HG03354 (cell line): ENCODE measurements at regions not wholly inside any gene's neighbourhood (a gene's known extent, or its start where the extent isn't known, plus 50 kb on each side); places are given as distances from the start of the nearest gene placed in this dataset.

Source experiments
- ATAC-seq: cut with Tn5 transposase; IDR thresholded peaks from one replicate; pipeline ENCODE4 v1.9.1; 2021; ENCODE audit warnings: mild to moderate bottlenecking; ENCODE audit not compliant: unreplicated experiment, poor library complexity, severe bottlenecking

DNA sequence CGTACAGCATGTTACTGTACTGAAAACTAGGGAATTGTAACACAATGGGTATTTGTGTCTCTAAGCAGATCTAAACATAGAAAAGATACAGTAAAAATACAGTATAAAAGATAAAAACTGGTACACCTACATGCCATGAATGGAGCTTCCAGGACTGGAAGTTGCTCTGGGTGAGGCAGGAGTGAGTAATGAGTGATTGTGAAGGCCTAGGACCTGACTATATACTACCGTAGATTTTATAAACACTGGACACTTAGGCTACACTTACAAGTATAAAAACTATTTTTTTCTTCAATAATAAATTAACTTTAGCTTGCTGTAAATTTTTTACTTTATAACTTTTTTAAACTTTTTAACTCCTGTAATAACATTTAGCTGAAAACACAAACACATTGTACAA, 324.4 kb upstream of the TNP1 start:
- ATAC-seq = no peak

DNA sequence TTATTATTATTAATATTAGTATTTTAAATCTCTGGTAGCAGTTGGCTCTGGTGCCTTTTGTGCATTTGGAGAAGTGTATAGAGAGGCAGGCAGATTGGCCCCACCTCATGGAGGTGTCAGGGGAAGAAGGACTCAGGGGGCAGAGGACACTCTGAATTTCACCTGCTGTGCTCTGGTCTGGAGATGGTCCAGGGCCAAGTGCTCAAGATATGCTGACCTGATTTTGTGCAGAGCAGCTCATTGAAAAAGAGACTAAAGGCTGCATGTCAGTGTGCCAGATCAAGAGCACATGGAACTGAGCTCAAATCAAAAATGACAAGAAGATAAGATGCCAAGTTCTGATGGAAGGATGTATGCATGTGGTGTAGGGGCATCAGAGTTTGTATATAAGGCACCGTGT, 323.6 kb upstream of the TNP1 start:
- ATAC-seq = no peak

DNA sequence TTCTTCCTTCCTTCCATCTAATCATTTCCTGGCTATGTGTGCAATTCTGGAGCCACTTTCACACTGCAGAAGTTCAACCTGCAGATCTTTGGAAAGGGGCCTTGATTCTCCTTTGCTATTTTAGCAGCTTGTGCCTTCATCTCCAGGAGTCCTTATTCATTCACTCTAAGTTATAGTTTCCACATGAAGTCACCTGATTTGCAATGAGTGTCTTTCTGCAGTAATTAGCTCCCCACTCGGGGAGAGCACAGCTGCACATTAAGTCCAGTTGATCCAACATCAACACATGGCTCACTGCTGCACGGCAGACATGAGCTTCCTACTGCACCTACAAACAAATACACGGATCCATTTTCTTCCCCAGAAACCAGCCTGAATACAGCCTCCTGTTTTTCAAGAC, 323.1 kb upstream of the TNP1 start:
- ATAC-seq = no peak

DNA sequence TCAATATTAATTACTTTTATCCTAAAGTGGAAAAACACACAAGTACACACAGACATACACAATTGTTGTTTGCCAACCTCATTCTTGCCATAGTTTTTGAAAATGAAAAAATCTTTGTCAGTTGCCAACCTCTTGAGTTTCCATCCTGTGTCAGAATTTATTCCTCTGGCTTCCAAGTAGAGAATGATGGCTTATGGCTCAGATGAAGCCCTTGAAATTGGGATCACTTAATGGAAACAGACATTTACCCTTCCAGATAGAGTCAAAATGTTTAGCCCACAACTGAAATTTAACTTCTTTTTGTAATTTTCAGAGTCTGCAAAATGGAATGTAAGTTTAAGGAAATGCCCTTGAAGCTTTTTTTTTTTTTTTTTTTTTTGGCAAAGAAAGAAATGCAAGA, 321.6 kb upstream of the TNP1 start:
- no peak for ATAC-seq

DNA sequence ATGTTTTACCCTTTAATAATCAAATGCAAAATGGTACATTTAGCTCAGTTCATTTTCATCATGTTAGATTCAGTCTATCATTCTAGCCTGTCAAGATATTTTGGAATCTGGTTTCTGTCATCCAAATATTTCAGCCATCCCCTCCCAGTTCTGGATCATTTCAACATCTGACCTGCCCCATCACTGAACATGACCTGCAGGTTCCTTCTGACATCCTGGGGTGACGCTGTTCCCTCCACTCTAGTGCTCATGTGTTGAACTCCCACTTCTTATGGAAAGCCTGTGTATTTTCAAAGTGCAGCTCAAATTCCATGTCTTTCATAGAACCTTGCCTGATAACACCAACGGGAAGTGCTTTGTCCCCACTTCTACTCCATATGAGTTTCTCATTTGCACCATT, 320.0 kb upstream of the TNP1 start:
- ATAC-seq = no peak

DNA sequence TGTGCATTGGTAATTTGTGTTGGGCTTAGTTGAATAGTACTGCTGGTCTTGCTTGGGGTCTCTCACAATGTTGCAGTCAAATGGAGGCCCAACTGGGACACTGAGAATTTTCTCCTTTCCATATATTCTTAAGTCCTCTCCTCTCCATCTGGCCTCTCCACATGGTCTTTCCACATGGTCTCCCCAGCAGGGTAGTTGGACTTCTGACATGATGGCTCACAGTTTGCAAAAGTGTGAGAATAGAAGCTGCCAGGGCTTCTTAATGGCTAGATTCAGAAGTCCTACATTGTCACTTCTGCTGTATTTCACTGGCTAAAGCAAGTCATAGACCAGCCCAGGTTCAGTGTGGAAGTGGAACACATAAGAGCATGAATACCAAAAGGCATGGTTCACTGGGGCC, 318.5 kb upstream of the TNP1 start:
- ATAC-seq = no peak

DNA sequence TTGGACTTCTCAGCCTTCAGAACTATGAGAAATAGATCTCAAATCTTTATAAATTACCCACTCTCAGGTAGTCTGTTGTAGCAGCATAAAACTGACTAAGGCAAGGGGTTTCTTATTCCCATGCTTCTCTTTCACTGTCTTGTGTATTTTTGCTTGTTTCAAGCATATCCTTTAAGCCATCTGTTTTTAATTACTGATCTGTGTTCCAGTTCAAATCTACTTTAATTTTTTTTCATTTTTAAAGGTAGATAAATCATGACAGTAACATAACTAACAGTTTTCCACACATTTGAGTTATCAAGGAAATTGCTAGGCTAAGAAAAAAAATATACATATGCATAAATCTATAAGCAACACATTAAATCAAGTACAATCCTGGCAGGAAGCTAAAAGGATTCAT, 317.9 kb upstream of the TNP1 start:
- ATAC-seq = no peak

DNA sequence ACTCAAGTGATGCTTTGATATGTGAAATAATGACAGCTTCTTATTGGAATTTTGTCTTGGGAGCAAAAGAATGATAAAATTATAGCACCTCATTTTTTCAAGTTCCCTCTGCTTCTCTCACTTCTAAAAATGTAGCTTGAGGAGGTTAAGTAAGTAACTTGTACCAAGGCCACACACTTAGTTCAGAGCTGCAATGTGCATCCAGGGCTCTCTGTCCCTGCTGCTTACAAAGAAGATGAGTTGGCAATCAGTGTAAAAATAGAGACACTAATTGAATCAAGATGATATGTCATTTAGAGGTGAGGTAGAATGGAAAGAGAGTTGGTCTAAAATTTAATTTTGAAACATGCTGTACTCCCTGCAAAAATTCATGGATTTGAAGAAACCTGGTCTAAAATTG, 312.0 kb upstream of the TNP1 start:
- no peak for ATAC-seq

DNA sequence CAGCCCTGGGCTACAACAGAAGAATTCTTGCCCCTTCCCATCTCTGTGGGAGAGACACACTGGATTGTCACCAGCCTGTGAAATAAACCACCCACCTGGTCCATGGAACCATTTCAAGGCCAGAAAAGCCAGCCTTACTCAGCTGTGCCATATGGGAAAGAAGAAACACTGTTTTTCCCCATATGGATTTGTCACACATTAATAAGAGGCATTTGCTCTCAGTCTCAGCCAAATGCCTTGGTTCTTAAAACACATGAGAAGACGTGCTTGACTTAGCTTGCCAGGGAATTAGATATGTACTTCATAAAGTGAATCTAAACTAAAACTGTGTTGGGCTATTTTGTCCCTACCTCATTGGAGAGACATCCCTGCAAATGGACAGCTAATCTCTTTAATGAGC, 308.6 kb upstream of the TNP1 start:
- ATAC-seq = no peak

DNA sequence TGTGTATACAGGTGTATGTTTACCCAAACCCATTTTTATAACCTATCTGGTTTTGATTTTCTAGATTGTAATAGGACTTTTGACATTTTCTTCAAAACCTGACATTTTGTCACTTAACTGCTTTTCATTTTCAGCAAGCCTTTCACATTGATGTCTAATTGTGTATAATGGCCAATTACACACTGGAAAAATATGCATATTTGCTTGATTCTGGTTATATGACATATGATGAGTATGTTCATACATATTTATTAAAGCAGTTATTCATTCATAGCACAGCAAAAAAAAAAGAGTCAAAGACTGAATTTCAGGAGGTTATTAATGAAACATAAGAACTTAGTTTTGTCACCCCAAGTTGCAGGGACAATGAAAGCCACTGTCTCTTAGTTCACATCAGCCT, 307.7 kb upstream of the TNP1 start:
- ATAC-seq = no peak

DNA sequence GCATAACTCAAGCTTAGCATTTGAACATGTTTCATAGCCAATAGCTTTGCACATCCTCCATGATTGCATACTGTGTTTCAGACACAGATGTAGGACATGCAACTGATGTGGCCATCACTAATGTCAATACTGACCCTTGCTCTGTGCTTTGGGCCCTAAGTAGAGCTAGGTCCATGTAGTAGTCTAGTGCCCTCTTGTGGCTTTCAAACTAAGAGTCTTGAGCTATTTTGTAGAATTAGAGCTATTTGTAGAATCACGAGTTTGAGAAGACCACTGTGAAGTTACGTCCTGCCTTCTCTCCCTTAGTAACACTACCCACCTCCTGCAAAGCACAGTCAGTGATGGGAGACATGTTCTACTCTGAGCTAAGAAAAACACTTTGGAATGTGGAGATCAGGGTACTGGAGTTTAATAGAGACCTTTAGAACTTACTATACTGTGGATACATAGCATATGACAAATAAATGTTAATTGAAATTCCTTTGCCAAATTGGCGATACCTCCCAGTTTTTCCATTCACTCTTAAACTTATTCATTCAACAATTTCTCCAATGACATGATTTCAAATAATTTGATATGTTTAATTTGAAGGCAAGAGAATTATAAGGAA, 306.5 kb upstream of the TNP1 start:
- peak; percentile 51 for ATAC-seq

DNA sequence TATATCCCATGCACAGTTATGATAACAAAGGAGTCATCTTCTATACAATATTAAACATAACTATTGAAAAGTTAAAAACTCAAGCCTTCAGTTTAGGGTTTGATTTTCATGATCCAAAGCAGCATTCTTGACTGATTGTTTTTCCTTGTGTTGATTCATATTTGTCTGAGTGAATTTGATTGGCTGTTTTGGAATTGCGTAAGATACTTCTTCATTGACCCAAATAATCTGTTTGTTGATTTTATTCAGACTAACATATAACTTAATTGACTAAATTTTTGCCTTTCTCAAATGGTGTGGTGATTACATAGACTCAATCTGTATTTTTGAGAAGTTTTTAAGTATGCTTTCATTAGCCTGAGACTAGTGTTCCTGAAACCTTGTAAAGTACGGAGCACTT, 305.7 kb upstream of the TNP1 start:
- no peak for ATAC-seq

DNA sequence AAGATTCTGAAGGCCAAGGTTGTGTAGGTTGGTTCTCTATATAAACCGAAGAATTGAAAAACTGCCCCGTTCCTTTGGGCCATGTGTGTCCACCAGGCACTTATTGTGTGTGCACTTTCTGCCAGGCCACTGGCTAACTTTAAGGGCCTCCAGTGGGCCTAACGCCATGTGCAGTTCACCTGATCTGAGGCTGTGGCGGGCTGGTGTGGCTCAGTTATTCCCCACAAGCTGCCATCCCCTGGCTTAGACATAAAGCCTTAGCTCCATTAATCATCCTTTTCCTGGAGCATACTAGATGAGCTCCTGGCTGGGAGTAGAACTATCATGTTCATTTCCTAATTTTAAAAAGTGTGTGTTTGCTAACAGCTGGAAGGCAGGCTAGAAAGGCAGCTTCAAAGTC, 304.1 kb upstream of the TNP1 start:
- no peak for ATAC-seq

DNA sequence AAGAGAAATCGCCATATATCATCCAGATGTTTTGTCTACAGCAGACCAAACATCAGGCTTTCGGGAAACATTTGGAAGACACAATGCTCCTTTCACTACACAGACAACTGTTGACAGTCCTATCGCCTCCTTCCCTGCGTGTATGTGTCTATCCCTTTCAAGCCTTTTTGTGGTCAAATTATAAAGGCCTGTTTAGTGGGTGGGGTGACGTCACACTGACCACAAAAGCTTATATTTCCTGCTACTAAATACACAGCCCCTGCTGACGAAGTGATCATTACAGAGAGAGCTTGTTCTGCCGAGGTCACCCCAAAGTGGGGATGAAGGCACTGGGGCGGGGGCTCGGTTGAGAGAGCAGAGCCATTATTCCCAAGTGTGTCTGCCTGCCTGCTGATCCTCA, 302.7 kb upstream of the TNP1 start:
- no peak for ATAC-seq

DNA sequence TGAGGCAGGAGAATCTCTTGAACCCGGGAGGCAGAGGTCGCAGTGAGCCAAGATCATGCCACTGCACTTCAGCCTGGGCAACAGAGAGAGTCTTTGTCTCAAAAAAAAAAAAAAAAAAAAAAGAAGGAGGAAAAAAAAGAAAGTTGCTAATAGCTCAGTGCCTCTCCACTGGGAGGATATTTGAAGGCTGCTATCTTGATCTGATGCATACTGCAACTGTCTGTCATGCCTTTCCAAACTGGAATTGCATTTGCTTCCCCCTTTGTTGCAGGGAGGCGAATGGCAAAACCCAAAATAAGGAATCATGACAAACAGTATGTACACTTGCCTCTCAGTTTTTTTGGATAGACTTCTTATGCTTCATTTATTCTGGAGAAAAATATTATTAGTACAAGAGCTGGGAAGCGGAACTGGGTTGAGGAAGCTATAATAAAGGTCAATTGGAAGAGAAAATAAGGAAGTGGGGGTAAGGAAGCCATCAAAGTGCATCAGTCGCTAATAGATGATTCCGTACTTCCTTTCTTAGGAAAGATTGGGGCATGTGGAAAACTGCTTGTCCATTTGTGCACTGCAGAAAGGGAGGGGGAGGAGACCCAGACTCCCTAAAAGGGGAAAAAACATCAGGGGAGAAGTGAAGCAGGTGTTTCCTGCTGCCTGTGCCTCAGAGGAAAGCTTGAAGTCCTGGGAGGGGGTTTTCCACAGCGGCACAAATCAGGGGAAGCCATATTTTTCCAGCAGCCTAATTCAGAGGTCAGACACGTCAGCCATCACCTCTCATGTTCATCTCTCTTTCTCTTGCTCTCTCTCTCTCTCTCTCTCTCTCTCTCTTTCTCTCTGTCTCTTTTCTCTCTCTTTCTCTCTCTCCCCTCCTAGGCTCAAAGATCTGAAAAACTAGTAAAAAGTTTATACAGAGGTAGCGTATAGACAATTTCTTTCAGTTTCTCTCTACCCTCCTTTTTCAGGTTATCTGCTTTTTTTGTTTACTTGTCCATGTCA, 301.4 kb upstream of the TNP1 start:
- no peak for ATAC-seq

DNA sequence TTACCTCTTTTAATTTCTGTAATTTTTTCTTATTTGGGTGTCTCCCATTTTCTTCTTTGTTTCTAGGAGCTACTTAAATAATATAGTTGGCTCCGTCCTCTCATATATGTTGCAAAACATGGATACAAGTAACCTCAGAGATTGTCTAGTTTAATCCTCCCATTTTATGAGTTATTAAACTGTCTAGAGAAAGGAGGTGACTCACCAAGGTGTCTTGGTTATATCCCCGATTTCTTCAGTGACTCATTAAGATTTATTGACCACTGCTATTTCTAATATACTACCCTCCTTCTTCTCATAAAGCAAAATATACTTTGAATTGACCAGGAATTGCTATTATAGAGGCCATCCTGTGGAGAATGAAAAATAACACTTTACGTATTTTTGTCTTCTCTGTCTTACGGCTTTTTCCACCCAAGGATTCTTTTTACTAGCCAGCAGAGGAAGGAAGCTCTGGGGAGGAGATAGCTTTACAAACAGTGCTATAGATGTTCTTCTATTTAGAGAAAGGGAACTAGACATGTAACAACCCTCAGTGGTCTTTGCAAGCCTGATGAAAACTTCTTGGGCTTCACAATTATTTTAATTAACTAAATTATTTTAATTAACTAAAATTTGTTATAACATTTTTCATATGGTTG, 300.4 kb upstream of the TNP1 start:
- ATAC-seq = no peak

DNA sequence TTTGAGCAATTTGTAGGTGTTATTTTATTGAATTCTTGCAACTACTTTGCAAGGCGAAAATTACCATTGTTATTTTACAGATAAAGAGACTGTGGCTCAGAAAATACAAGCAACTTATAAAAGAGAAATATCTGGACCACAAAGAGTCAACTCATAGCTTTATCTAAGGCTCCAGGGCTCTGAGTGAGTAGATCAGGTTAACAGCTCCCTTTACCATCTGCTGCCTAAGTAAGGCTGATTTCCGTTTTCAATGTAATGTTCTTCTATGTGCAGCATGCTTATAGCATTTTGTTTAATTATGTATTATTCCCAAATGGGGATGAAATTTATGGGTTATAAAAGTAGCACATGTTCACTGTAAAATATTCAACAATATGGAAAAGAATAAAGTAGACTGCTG, 299.1 kb upstream of the TNP1 start:
- no peak for ATAC-seq

DNA sequence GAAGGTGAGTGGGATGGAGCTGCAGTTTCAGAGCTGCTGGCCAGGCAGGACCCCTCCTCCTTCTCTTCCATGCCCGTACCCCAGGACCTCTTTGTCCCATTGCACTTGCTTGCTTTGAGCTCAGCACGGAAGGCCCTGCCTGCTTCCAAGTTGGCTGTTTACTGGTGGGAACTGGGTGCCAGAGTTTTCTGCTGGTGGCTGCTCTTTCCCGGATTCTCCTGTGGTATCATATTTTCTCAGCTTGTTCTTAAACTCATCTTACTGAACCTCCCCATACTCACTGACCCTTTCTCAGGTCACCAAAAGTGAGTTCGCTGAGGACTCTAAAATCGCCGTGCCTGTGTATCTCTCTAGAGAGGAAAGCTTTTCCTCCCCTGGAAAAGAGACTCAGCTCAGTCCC, 297.7 kb upstream of the TNP1 start:
- ATAC-seq = no peak

DNA sequence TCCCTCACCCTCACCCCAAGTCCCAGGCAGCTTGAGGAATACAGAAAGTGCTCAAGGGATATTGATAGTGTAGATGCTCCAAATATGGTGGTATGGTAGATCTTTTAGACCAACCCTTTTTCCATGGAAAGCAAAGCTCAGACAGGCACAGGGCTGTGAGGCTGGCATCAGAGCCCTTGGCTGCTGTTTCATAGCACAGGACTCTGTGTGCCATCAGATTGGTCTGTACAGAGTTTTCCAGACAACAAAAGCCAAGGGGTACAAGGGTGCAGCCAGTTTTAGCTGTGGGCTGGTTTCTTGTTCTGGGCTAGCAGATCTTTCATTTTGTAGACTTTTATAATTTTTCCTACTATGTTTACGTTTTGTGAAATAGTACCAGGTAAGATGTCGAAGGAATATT, 296.9 kb upstream of the TNP1 start:
- ATAC-seq = no peak

DNA sequence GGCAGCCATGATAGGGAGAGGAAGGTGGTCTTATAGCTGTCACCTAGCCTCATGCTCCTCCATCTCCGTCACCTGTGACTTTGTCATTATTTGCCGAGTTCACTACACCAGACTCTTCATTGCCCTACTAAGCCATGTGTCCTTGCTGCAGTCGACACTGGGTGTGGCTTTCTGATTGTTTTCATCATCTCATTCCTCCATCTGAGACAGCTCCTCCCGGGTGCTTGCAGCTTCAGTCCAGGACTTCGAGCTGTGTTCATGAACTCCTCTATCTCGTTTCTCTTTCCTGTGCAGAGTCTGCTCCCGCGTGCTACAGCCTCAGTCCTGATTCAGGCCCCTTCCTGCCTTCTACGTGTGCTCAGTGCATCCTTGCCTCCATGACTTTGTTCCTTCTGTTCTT, 295.1 kb upstream of the TNP1 start:
- no peak for ATAC-seq

DNA sequence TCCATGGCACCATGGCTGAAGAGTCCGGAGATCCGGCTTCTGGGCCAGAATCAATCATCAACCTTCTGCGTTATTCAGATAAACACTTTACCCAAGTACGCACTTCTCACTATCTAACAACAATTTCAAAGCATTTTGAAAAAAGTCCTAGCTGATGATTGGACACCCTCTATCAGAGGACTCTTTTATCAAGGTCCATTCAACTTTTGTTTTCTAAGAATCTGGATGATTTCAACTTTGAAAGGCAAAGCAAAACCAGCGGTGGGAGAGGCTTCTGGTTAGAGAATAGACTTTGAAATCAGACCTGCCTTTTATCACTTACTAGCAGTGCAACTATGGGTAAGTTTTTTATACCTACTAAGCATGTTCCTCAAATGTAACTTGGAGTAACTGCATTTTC, 293.6 kb upstream of the TNP1 start:
- no peak for ATAC-seq
